ENCODE measurements at regions not wholly inside any gene's neighbourhood (a gene's known extent, or its start where the extent isn't known, plus 50 kb on each side); places are given as distances from the start of the nearest gene placed in this dataset.

DNA sequence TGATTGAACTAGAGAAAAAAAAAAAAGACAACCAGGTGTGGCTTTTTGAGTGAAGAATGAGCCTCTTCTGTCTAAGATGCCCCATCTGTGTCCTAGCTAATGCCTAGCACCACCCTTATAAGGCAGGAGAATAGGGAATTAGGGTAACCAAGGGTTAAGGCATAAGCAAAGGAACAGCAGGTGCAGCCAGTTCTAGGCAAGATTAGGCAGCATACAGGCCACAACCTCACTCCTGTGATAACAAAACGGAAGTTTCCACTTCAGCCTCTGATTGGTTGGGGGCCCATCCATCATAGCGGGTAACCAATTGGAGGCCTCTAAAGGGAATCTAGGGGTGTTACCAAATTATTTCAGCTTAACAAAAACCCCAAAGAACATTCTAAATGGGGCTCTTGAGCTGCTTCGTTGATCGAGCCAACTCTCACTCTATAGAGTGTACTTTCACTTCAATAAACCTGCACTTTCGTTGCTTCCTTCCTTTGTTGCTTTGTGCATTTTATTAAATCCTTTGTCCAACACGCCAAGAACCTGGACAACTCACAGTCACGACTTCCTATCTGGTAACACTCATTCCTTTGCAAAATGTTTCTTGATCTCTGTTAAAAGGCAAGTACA lies 61.9 kb upstream of the TAGAP start:
- TF ChIP-seq POLR2AphosphoS5 (IDR thresholded peaks at IDR 0.05; ENCODE audit: low read depth, low read length) = no peak
- TF ChIP-seq, protein P1, sequence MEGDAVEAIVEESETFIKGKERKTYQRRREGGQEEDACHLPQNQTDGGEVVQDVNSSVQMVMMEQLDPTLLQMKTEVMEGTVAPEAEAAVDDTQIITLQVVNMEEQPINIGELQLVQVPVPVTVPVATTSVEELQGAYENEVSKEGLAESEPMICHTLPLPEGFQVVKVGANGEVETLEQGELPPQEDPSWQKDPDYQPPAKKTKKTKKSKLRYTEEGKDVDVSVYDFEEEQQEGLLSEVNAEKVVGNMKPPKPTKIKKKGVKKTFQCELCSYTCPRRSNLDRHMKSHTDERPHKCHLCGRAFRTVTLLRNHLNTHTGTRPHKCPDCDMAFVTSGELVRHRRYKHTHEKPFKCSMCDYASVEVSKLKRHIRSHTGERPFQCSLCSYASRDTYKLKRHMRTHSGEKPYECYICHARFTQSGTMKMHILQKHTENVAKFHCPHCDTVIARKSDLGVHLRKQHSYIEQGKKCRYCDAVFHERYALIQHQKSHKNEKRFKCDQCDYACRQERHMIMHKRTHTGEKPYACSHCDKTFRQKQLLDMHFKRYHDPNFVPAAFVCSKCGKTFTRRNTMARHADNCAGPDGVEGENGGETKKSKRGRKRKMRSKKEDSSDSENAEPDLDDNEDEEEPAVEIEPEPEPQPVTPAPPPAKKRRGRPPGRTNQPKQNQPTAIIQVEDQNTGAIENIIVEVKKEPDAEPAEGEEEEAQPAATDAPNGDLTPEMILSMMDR (IDR thresholded peaks at IDR 0.05) = no peak
- TF ChIP-seq, protein P2, sequence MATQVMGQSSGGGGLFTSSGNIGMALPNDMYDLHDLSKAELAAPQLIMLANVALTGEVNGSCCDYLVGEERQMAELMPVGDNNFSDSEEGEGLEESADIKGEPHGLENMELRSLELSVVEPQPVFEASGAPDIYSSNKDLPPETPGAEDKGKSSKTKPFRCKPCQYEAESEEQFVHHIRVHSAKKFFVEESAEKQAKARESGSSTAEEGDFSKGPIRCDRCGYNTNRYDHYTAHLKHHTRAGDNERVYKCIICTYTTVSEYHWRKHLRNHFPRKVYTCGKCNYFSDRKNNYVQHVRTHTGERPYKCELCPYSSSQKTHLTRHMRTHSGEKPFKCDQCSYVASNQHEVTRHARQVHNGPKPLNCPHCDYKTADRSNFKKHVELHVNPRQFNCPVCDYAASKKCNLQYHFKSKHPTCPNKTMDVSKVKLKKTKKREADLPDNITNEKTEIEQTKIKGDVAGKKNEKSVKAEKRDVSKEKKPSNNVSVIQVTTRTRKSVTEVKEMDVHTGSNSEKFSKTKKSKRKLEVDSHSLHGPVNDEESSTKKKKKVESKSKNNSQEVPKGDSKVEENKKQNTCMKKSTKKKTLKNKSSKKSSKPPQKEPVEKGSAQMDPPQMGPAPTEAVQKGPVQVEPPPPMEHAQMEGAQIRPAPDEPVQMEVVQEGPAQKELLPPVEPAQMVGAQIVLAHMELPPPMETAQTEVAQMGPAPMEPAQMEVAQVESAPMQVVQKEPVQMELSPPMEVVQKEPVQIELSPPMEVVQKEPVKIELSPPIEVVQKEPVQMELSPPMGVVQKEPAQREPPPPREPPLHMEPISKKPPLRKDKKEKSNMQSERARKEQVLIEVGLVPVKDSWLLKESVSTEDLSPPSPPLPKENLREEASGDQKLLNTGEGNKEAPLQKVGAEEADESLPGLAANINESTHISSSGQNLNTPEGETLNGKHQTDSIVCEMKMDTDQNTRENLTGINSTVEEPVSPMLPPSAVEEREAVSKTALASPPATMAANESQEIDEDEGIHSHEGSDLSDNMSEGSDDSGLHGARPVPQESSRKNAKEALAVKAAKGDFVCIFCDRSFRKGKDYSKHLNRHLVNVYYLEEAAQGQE (IDR thresholded peaks at IDR 0.05; ENCODE audit: insufficient read depth in 1 of 2, low read depth in 2 of 2, low read length in 1 of 2) = no peak
- TF ChIP-seq TCF7L2 (IDR thresholded peaks at IDR 0.05; ENCODE audit: low read depth, low read length) = no peak
- no peak for TF ChIP-seq SIN3A (IDR thresholded peaks at IDR 0.05; ENCODE audit: borderline replicate concordance, insufficient read depth, low read depth, low read length)
